ENCODE measurements at regions not wholly inside any gene's neighbourhood (a gene's known extent, or its start where the extent isn't known, plus 50 kb on each side); places are given as distances from the start of the nearest gene placed in this dataset.

DNA sequence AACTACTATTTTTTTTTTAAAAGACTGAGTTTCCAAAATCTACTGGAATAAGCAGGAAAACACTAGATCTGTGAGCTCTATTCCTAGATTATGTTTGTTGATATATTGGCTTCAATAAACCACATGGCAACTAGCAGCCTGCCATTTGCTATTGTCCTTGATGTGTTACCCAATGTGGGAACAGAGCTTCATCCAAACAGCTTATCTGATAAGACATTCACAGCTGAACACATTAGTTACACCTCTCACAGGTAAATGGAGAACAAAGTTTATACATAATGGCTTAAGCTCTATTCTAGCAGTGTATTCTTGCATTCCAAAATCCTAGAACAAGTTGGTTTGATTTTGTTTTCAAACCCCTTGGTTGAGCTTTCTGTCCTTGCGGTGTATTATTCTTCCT is 642.1 kb downstream of the TLE1 start:
- TF ChIP-seq, protein P1, sequence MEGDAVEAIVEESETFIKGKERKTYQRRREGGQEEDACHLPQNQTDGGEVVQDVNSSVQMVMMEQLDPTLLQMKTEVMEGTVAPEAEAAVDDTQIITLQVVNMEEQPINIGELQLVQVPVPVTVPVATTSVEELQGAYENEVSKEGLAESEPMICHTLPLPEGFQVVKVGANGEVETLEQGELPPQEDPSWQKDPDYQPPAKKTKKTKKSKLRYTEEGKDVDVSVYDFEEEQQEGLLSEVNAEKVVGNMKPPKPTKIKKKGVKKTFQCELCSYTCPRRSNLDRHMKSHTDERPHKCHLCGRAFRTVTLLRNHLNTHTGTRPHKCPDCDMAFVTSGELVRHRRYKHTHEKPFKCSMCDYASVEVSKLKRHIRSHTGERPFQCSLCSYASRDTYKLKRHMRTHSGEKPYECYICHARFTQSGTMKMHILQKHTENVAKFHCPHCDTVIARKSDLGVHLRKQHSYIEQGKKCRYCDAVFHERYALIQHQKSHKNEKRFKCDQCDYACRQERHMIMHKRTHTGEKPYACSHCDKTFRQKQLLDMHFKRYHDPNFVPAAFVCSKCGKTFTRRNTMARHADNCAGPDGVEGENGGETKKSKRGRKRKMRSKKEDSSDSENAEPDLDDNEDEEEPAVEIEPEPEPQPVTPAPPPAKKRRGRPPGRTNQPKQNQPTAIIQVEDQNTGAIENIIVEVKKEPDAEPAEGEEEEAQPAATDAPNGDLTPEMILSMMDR (optimal IDR thresholded peaks at IDR 0.05 in 1 of 3, IDR thresholded peaks at IDR 0.05 in 1 of 3, conservative IDR thresholded peaks at IDR 0.05 in 1 of 3; ENCODE audit: extremely low read depth in 1 of 3, insufficient read depth in 2 of 3, low read length in 3 of 3), result no peak
- no peak for TF ChIP-seq EZH2 (IDR thresholded peaks at IDR 0.05; ENCODE audit: low read length)
